Ascending aorta (tissue), 2 donors: ENCODE measurements at regions not wholly inside any gene's neighbourhood (a gene's known extent, or its start where the extent isn't known, plus 50 kb on each side); places are given as distances from the start of the nearest gene placed in this dataset.
"Not testable (repeated sequence)": the region's sequence is repeated elsewhere in the genome, so short reads cannot be mapped to it uniquely, and the experiment has no call there.

Experiments used
- DNase-seq, 2 donors: peaks; one replicate each; pipeline ENCODE4 v3.0.0-alpha.2; 2019; ENCODE audit warnings: low spot score in 2 of 2
- H3K27ac ChIP-seq, 2 donors: fragments of 200-600 bp; sonication (generic); one replicate each; pipeline ENCODE4 v1.5.1; 2016 to 2017; ENCODE audit warnings: mild to moderate bottlenecking in 1 of 2
- H3K27me3 ChIP-seq: fragments of 200-600 bp; sonication (generic); one replicate; pipeline ENCODE4 v1.5.1; 2017
- H3K36me3 ChIP-seq, 2 donors: fragments of 200-600 bp; sonication (generic); one replicate each; pipeline ENCODE4 v1.5.1; 2016
- H3K4me1 ChIP-seq, 2 donors: fragments of 200-600 bp; sonication (generic); one replicate each; pipeline ENCODE4 v1.5.1; 2016 to 2017; ENCODE audit warnings: mild to moderate bottlenecking in 1 of 2
- H3K4me3 ChIP-seq, 2 donors: fragments of 200-600 bp; sonication (generic); one replicate each; pipeline ENCODE4 v1.5.1; 2016 to 2017; ENCODE audit warnings: mild to moderate bottlenecking in 1 of 2
- H3K9me3 ChIP-seq, 2 donors: fragments of 200-600 bp; sonication (generic); one replicate each; pipeline ENCODE4 v1.5.1; 2016
- CTCF ChIP-seq, 3 experiments: fragments of 200-600 bp in 2 of 3; fragments of 450-650 bp in 1 of 3; sonication (generic) in 2 of 3; IDR thresholded peaks; one replicate each; pipeline ENCODE4 v1.5.1; 2016 to 2019; ENCODE audit warnings: antibody characterized with exemption in 3 of 3, mild to moderate bottlenecking in 1 of 3, moderate library complexity in 1 of 3
- intact Hi-C: fragments of 100-400 bp; cut with DNase I; formaldehyde crosslinking; loops from one replicate; pipeline ENCODE4 v1.15.1; 2023

GRCh38 chr13:62377838-62378237 lies 962.2 kb upstream of the PCDH20 start:
- H3K4me1 ChIP-seq: no peaks in the 10 kb centered on the region
- no peak for TF ChIP-seq CTCF (IDR thresholded peaks at IDR 0.05)
- no peaks in the 10 kb centered on the region for H3K36me3 ChIP-seq
- H3K9me3 ChIP-seq: no peaks in the 10 kb centered on the region
- H3K27ac ChIP-seq: no peak overlapping the region
- intact Hi-C loops: no loop called here
- no peak for DNase-seq
- no peak overlapping the region for H3K4me3 ChIP-seq
- H3K27me3 ChIP-seq: no peaks in the 10 kb centered on the region

GRCh38 chr13:62375653-62376052 lies 960.0 kb upstream of the PCDH20 start:
- no peaks in the 10 kb centered on the region for H3K27me3 ChIP-seq
- no peak overlapping the region for H3K27ac ChIP-seq
- no peak overlapping the region for H3K4me3 ChIP-seq
- no peaks in the 10 kb centered on the region for H3K4me1 ChIP-seq
- no peaks in the 10 kb centered on the region for H3K36me3 ChIP-seq
- no peak for DNase-seq
- intact Hi-C loops: no loop called here
- H3K9me3 ChIP-seq: no peaks in the 10 kb centered on the region
- TF ChIP-seq CTCF (IDR thresholded peaks at IDR 0.05): no peak

- DNase-seq: no peak
- no peak overlapping the region for H3K4me3 ChIP-seq
- no peaks in the 10 kb centered on the region for H3K4me1 ChIP-seq
- no peaks in the 10 kb centered on the region for H3K36me3 ChIP-seq
- H3K27ac ChIP-seq: no peak overlapping the region
- H3K9me3 ChIP-seq: no peaks in the 10 kb centered on the region
- no peak for TF ChIP-seq CTCF (IDR thresholded peaks at IDR 0.05)
- intact Hi-C loops: no loop called here
- H3K27me3 ChIP-seq: no peaks in the 10 kb centered on the region
Measured at GRCh38 chr13:62371737-62372136, 956.1 kb upstream of the PCDH20 start.

GRCh38 chr13:62367971-62368370 lies 952.3 kb upstream of the PCDH20 start:
- H3K27me3 ChIP-seq, H3K27ac ChIP-seq, intact Hi-C loops, H3K4me3 ChIP-seq, H3K9me3 ChIP-seq, H3K36me3 ChIP-seq, H3K4me1 ChIP-seq, DNase-seq: not testable (repeated sequence)

GRCh38 chr13:62360609-62361008 lies 945.0 kb upstream of the PCDH20 start:
- no peaks in the 10 kb centered on the region for H3K27me3 ChIP-seq
- no peaks in the 10 kb centered on the region for H3K4me1 ChIP-seq
- intact Hi-C loops: no loop called here
- no peaks in the 10 kb centered on the region for H3K9me3 ChIP-seq
- DNase-seq: no peak
- no peak overlapping the region for H3K27ac ChIP-seq
- H3K36me3 ChIP-seq: no peaks in the 10 kb centered on the region
- H3K4me3 ChIP-seq: no peak overlapping the region
- no peak for TF ChIP-seq CTCF (IDR thresholded peaks at IDR 0.05)

GRCh38 chr13:62358646-62358932 lies 942.9 kb upstream of the PCDH20 start:
- no peak for DNase-seq
- no peaks in the 10 kb centered on the region for H3K9me3 ChIP-seq
- no peaks in the 10 kb centered on the region for H3K4me1 ChIP-seq
- H3K36me3 ChIP-seq: no peaks in the 10 kb centered on the region
- intact Hi-C loops: no loop called here
- no peak overlapping the region for H3K4me3 ChIP-seq
- no peak for TF ChIP-seq CTCF (IDR thresholded peaks at IDR 0.05)
- no peak overlapping the region for H3K27ac ChIP-seq
- no peaks in the 10 kb centered on the region for H3K27me3 ChIP-seq
